Endodermal cell (in vitro differentiated cells): ENCODE measurements at regions not wholly inside any gene's neighbourhood (a gene's known extent, or its start where the extent isn't known, plus 50 kb on each side); places are given as distances from the start of the nearest gene placed in this dataset.
A peak's percentile ranks its signal among the peaks of the same experiment; 100 is the strongest.

Source experiments
- DNase-seq: peaks from one replicate; pipeline ENCODE4 v3.0.0-alpha.2; 2017
- H3K27ac ChIP-seq: 2 replicates; pipeline ENCODE4 v1.5.1; 2013; ENCODE audit warnings: mild to moderate bottlenecking, low read depth, low read length, moderate library complexity
- H3K27me3 ChIP-seq: 2 replicates; pipeline ENCODE4 v1.6.1; 2013; ENCODE audit warnings: mild to moderate bottlenecking, low read length, moderate library complexity; ENCODE audit not compliant: insufficient read depth, control insufficient read depth, poor library complexity, severe bottlenecking
- H3K36me3 ChIP-seq: 2 replicates; pipeline ENCODE4 v1.7.0; 2013; ENCODE audit warnings: mild to moderate bottlenecking, low read length, moderate library complexity; ENCODE audit not compliant: control insufficient read depth, insufficient read depth
- H3K4me1 ChIP-seq: one replicate; pipeline ENCODE4 v1.7.0; 2013; ENCODE audit warnings: low read length; ENCODE audit not compliant: control insufficient read depth, insufficient read depth
- H3K4me3 ChIP-seq: 2 replicates; pipeline ENCODE4 v1.5.1; 2013; ENCODE audit warnings: mild to moderate bottlenecking, low read length, moderate library complexity
- H3K9ac ChIP-seq: 2 replicates; pipeline ENCODE4 v1.6.1; 2013; ENCODE audit warnings: mild to moderate bottlenecking, low read length, moderate library complexity; ENCODE audit not compliant: poor library complexity, severe bottlenecking; ENCODE audit errors: extremely low read depth
- H3K9me3 ChIP-seq: 2 replicates; pipeline ENCODE4 v1.6.1; 2013; ENCODE audit warnings: mild to moderate bottlenecking, low read length, moderate library complexity; ENCODE audit not compliant: control insufficient read depth
- H3K27ac Mint-ChIP-seq: 2 replicates; pipeline ENCODE4 v1.8.0; 2020; ENCODE audit warnings: mixed read lengths
- H3K27me3 Mint-ChIP-seq: 2 replicates; pipeline ENCODE4 v1.8.0; 2021; ENCODE audit warnings: mild to moderate bottlenecking, mixed read lengths; ENCODE audit not compliant: insufficient read depth
- H3K36me3 Mint-ChIP-seq: 2 replicates; pipeline ENCODE4 v1.8.0; 2020; ENCODE audit warnings: low read depth, mixed read lengths
- H3K4me1 Mint-ChIP-seq: 2 replicates; pipeline ENCODE4 v1.8.0; 2020; ENCODE audit warnings: mixed read lengths
- H3K4me3 Mint-ChIP-seq: 2 replicates; pipeline ENCODE4 v1.8.0; 2020; ENCODE audit warnings: mild to moderate bottlenecking, moderate library complexity, mixed read lengths
- H3K9me3 Mint-ChIP-seq: 2 replicates; pipeline ENCODE4 v1.8.0; 2020; ENCODE audit warnings: mild to moderate bottlenecking, mixed read lengths
- CTCF ChIP-seq: fragments of 200-600 bp; sonication (generic); conservative IDR thresholded peaks from 2 replicates; pipeline ENCODE4 v1.5.0; 2021; ENCODE audit warnings: antibody characterized with exemption, mild to moderate bottlenecking
- WGBS, 2 experiments: methylation state at CpG; one replicate each; pipeline versions ENCODE4 v1.1.5 to v1.1.7; 2013; ENCODE audit warnings: missing lambda C conversion rate in 2 of 2, mixed read lengths in 1 of 2; ENCODE audit not compliant: insufficient coverage in 1 of 2, insufficient read length in 1 of 2; 5-methylcytosine and 5-hydroxymethylcytosine counted together

- Histone ChIP-seq H3K4me3 (no peak overlapping the region), H3K9ac (no peak overlapping the region), H3K36me3 (no peaks in the 10 kb centered on the region), H3K27me3 (peaks cover 30% of the 10 kb centered on the region), H3K27ac (no peak overlapping the region), H3K9me3 (peaks cover 22% of the 10 kb centered on the region), H3K4me1 (no peaks in the 10 kb centered on the region)
- no peak overlapping the region for H3K4me3 Mint-ChIP-seq
- peak overlapping the region; percentile 42 for H3K27ac Mint-ChIP-seq
- H3K4me1 Mint-ChIP-seq = peaks cover 13% of the 10 kb centered on the region
- no peak for TF ChIP-seq CTCF
- H3K27me3 Mint-ChIP-seq = peaks cover 36% of the 10 kb centered on the region
- H3K9me3 Mint-ChIP-seq = peaks cover 28% of the 10 kb centered on the region
- no peak for DNase-seq
- H3K36me3 Mint-ChIP-seq = no peaks in the 10 kb centered on the region
- WGBS, 2 experiments = 50 to 78% methylated on average over 2 to 7 of the region's 8 CpGs
These were observed 146.4 kb upstream of the ARID2 start for GRCh38 chr12:45582986-45583659.

GRCh38 chr12:45584336-45584735, 145.2 kb upstream of the ARID2 start:
- Histone ChIP-seq H3K4me3 (no peak overlapping the region), H3K4me1 (no peaks in the 10 kb centered on the region), H3K27me3 (peaks cover 29% of the 10 kb centered on the region), H3K27ac (no peak overlapping the region), H3K9ac (no peak overlapping the region), H3K9me3 (peaks cover 22% of the 10 kb centered on the region), H3K36me3 (no peaks in the 10 kb centered on the region)
- no peak for TF ChIP-seq CTCF
- peaks cover 42% of the 10 kb centered on the region for H3K27me3 Mint-ChIP-seq
- H3K27ac Mint-ChIP-seq = no peak overlapping the region
- DNase-seq = no peak
- H3K4me1 Mint-ChIP-seq = peaks cover 13% of the 10 kb centered on the region
- WGBS, 2 experiments = 88 to 100% methylated on average over 1 of the region's 1 CpG
- peaks cover 28% of the 10 kb centered on the region for H3K9me3 Mint-ChIP-seq
- no peaks in the 10 kb centered on the region for H3K36me3 Mint-ChIP-seq
- H3K4me3 Mint-ChIP-seq = no peak overlapping the region

- Histone ChIP-seq H3K36me3 (no peaks in the 10 kb centered on the region), H3K27ac (no peak overlapping the region), H3K4me1 (no peaks in the 10 kb centered on the region), H3K4me3 (no peak overlapping the region), H3K9me3 (peaks cover 22% of the 10 kb centered on the region), H3K9ac (no peak overlapping the region), H3K27me3 (peaks cover 19% of the 10 kb centered on the region)
- no peak overlapping the region for H3K4me3 Mint-ChIP-seq
- WGBS, 2 experiments = 93 to 94% methylated on average over 18 to 31 of the region's 31 CpGs
- no peak overlapping the region for H3K27ac Mint-ChIP-seq
- peaks cover 13% of the 10 kb centered on the region for H3K4me1 Mint-ChIP-seq
- H3K27me3 Mint-ChIP-seq = peaks cover 36% of the 10 kb centered on the region
- no peak for DNase-seq
- H3K36me3 Mint-ChIP-seq = no peaks in the 10 kb centered on the region
- TF ChIP-seq CTCF = no peak
- H3K9me3 Mint-ChIP-seq = peaks cover 28% of the 10 kb centered on the region
These were observed 143.8 kb upstream of the ARID2 start for GRCh38 chr12:45585522-45586230.
